ENCODE measurements at regions not wholly inside any gene's neighbourhood (a gene's known extent, or its start where the extent isn't known, plus 50 kb on each side); places are given as distances from the start of the nearest gene placed in this dataset.

- Histone ChIP-seq H3K4me3 (no peak overlapping the region), H3K36me3 (no peaks in the 10 kb centered on the region), H3K4me1 (no peaks in the 10 kb centered on the region), H3K9me3 (no peaks in the 10 kb centered on the region), H3K27me3 (no peaks in the 10 kb centered on the region), H3K27ac (no peak overlapping the region)
- no peak for DNase-seq (ENCODE audit: low spot score)
- no peak for TF ChIP-seq CTCF (IDR thresholded peaks at IDR 0.05)
Measured at GRCh38 chr12:97342130-97342529, 120.5 kb upstream of the RMST start.

- DNase-seq (ENCODE audit: low spot score) = no peak
- Histone ChIP-seq H3K27ac (no peak overlapping the region), H3K9me3 (peaks cover 0 to 3% of the 10 kb centered on the region in 2 donors), H3K4me3 (no peak overlapping the region), H3K27me3 (no peaks in the 10 kb centered on the region), H3K36me3 (no peaks in the 10 kb centered on the region), H3K4me1 (no peaks in the 10 kb centered on the region)
- no peak for TF ChIP-seq CTCF (IDR thresholded peaks at IDR 0.05)
Measured at GRCh38 chr12:97347956-97348355, 114.6 kb upstream of the RMST start.

- H3K9me3 ChIP-seq = no peaks in the 10 kb centered on the region
- no peak for DNase-seq (ENCODE audit: low spot score)
- no peaks in the 10 kb centered on the region for H3K36me3 ChIP-seq
- no peak for TF ChIP-seq CTCF (IDR thresholded peaks at IDR 0.05)
- no peaks in the 10 kb centered on the region for H3K27me3 ChIP-seq
- no peaks in the 10 kb centered on the region for H3K4me1 ChIP-seq
- H3K4me3 ChIP-seq = no peak overlapping the region
- no peak overlapping the region for H3K27ac ChIP-seq
Measured at GRCh38 chr12:97358361-97358760, 104.2 kb upstream of the RMST start.

GRCh38 chr12:97359021-97359690 lies 103.4 kb upstream of the RMST start:
- TF ChIP-seq CTCF (IDR thresholded peaks at IDR 0.05) = no peak

GRCh38 chr12:97363693-97364092 lies 98.9 kb upstream of the RMST start:
- Histone ChIP-seq H3K27ac (no peak overlapping the region), H3K4me3 (no peak overlapping the region), H3K4me1 (no peaks in the 10 kb centered on the region), H3K36me3 (no peaks in the 10 kb centered on the region), H3K27me3 (no peaks in the 10 kb centered on the region), H3K9me3 (no peaks in the 10 kb centered on the region)
- no peak for DNase-seq (ENCODE audit: low spot score)
- TF ChIP-seq CTCF (IDR thresholded peaks at IDR 0.05) = no peak

More at GRCh38 chr12:97359021-97359690, 103.4 kb upstream of the RMST start:
- Histone ChIP-seq H3K9me3 (no peaks in the 10 kb centered on the region), H3K27ac (no peak overlapping the region), H3K4me1 (no peaks in the 10 kb centered on the region), H3K27me3 (no peaks in the 10 kb centered on the region), H3K4me3 (no peak overlapping the region), H3K36me3 (no peaks in the 10 kb centered on the region)
- no peak for DNase-seq (ENCODE audit: low spot score)

Data from right atrium auricular region (tissue), 2 donors.